Naive thymus-derived CD8-positive, alpha-beta T cell (primary cell): ENCODE measurements at regions not wholly inside any gene's neighbourhood (a gene's known extent, or its start where the extent isn't known, plus 50 kb on each side); places are given as distances from the start of the nearest gene placed in this dataset.
"Not testable (repeated sequence)": the region's sequence is repeated elsewhere in the genome, so short reads cannot be mapped to it uniquely, and the experiment has no call there.

ENCODE experiments used
- ATAC-seq, 2 donors: fragments of 150-1000 bp; cut with Tn5 transposase in 1 of 2; sonication (Bioruptor Pico), chemical (Tn5 transposase) in 1 of 2; 1 replicate in 1 of 2; 2 replicates in 1 of 2; pipeline ENCODE4 v1.10.0; 2021; ENCODE audit warnings: mild to moderate bottlenecking in 2 of 2, moderate library complexity in 2 of 2
- POLR2A ChIA-PET: fragments of 350-600 bp; sonication (Branson Sonifier 250); formaldehyde crosslinking; loops from one replicate; lab custom pipeline; 2021; ENCODE audit warnings: antibody characterized with exemption; lab: Charles Lee
- DNase-seq, 10 donors: peaks; one replicate each; pipeline versions ENCODE4 v3.0.0 to v3.0.0-alpha.2; 2020 to 2022
- H3K27ac Mint-ChIP-seq, 10 donors: one replicate each; pipeline ENCODE4 v1.8.0; 2020 to 2022; ENCODE audit warnings: mild to moderate bottlenecking in 10 of 10, mixed read lengths in 10 of 10, moderate library complexity in 4 of 10, inconsistent platforms in 1 of 10
- H3K27me3 Mint-ChIP-seq, 5 donors: one replicate each; pipeline ENCODE4 v1.8.0; 2021 to 2022; ENCODE audit warnings: mixed read lengths in 5 of 5
- H3K36me3 Mint-ChIP-seq, 3 donors: one replicate each; pipeline ENCODE4 v1.8.0; 2020 to 2022; ENCODE audit warnings: mixed read lengths in 3 of 3, mild to moderate bottlenecking in 2 of 3, inconsistent platforms in 1 of 3
- H3K4me1 Mint-ChIP-seq, 4 donors: one replicate each; pipeline ENCODE4 v1.8.0; 2021 to 2022; ENCODE audit warnings: mixed read lengths in 4 of 4
- H3K4me3 Mint-ChIP-seq, 10 donors: one replicate each; pipeline ENCODE4 v1.8.0; 2020 to 2022; ENCODE audit warnings: mild to moderate bottlenecking in 10 of 10, mixed read lengths in 10 of 10, moderate library complexity in 6 of 10, inconsistent platforms in 1 of 10
- H3K9me3 Mint-ChIP-seq, 9 donors: one replicate each; pipeline ENCODE4 v1.8.0; 2020 to 2022; ENCODE audit warnings: mixed read lengths in 9 of 9, mild to moderate bottlenecking in 3 of 9, inconsistent platforms in 1 of 9, moderate library complexity in 1 of 9

DNA sequence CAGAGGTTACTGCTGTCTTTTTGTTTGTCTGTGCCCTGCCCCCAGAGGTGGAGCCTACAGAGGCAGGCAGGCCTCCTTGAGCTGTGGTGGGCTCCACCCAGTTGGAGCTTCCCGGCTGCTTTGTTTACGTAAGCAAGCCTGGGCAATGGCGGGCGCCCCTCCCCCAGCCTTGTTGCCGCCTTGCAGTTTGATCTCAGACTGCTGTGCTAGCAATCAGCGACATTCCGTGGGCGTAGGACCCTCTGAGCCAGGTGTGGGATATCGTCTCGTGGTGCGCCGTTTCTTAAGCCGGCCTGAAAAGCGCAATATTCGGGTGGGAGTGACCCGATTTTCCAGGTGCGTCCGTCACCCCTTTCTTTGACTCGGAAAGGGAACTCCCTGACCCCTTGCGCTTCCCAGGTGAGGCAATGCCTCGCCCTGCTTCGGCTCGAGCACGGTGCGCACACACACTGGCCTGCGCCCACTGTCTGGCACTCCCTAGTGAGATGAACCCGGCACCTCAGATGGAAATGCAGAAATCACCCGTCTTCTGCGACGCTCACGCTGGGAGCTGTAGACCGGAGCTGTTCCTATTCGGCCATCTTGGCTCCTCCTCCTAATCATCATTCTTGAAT, 97.4 kb downstream of the TFPI2 start:
- DNase-seq, H3K27ac Mint-ChIP-seq, H3K4me1 Mint-ChIP-seq, H3K4me3 Mint-ChIP-seq, H3K27me3 Mint-ChIP-seq, ATAC-seq, H3K36me3 Mint-ChIP-seq, H3K9me3 Mint-ChIP-seq, POLR2A ChIA-PET: not testable (repeated sequence)

DNA sequence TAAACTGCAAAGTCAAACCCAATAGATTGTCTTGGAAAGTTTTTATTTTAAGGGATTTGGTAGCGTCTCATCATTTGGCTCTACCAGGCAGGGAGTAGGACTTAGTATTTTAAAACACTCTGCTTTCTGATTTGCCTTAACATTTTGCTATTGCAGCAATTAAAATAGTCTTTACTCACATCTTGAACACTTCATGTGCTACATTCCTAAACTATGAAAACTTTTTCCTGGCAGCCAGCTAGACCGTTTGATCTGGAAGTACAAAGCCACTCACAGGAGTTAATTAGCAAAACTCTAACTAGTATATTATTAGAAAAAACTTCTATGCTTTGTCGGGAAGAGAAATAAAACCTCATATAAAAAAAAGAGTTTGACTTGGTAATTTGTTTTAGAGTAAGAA, 111.4 kb downstream of the TFPI2 start:
- H3K9me3 Mint-ChIP-seq = peaks cover 0 to 7% (median 0%) of the 10 kb centered on the region in 9 donors
- H3K4me1 Mint-ChIP-seq = no peaks in the 10 kb centered on the region
- H3K27ac Mint-ChIP-seq = no peak overlapping the region
- DNase-seq (no peak), ATAC-seq (no peak)
- no peaks in the 10 kb centered on the region for H3K27me3 Mint-ChIP-seq
- no peak overlapping the region for H3K4me3 Mint-ChIP-seq
- no peaks in the 10 kb centered on the region for H3K36me3 Mint-ChIP-seq
- POLR2A ChIA-PET = no interaction called here

DNA sequence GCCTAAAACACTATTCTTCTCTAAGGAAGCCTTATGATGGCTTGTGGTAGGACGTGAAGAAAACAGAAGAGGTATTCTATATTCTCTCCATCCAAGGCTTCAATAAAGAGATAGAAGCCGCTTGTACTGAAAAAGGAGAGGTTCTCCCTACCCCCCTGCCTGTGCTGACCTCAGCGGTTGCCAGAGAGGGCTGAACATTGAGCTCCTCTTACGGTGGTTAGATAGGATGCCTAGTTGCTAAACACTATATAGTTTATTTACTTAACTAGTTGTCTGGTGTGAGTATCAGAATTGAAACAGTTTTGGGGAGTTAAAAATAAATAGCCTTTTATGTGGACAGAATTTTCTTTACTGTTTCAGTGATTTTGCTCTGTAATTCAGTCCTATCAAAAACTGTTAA, 112.2 kb downstream of the TFPI2 start:
- Mint-ChIP-seq H3K27ac (no peak overlapping the region), H3K27me3 (no peaks in the 10 kb centered on the region), H3K9me3 (peaks cover 0 to 7% (median 0%) of the 10 kb centered on the region in 9 donors), H3K36me3 (no peaks in the 10 kb centered on the region), H3K4me3 (no peak overlapping the region), H3K4me1 (no peaks in the 10 kb centered on the region)
- no peak for ATAC-seq
- POLR2A ChIA-PET = no interaction called here
- no peak for DNase-seq

DNA sequence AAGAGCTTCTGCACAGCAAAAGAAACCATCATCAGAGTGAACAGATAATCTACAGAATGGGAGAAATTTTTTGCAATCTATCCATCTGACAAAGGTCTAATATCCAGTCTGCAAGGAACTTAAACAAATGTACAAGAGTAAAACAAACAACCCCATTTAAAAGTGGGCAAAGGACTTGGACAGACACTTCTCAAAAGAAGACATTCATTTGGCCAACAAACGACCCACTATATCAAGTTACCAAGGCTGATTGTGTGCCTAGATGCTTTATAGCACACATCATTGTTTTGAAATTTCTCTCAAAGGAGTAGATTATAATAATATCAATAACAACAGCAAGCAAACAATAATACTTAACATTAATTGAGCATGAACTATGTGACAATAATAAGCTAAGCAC, 117.1 kb downstream of the TFPI2 start:
- peaks cover 0 to 16% (median 1%) of the 10 kb centered on the region in 9 donors for H3K9me3 Mint-ChIP-seq
- H3K27ac Mint-ChIP-seq = no peak overlapping the region
- no peak for DNase-seq
- H3K36me3 Mint-ChIP-seq = no peaks in the 10 kb centered on the region
- POLR2A ChIA-PET = no interaction called here
- no peak overlapping the region for H3K4me3 Mint-ChIP-seq
- H3K27me3 Mint-ChIP-seq = no peaks in the 10 kb centered on the region
- ATAC-seq = no peak
- H3K4me1 Mint-ChIP-seq = no peaks in the 10 kb centered on the region

DNA sequence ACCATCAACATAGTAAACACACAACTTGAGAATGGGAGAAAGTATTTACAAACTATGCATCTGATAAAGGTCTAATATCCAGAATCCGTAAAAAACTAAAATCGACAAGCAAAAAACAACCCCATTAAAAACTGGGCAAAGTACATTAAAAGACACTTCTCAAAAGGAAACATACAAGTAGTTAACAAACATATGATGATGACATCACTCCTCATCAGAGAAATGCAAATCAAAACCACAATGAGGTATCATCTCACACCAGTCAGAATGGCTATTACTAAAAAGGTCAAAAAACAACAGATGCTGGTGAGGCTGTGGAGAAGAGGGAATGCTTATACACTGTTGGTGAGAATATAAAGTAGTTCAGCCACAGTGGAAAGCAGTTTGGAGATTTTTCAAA, 125.1 kb downstream of the TFPI2 start:
- ATAC-seq (no peak), DNase-seq (no peak)
- no peaks in the 10 kb centered on the region for H3K4me1 Mint-ChIP-seq
- H3K27ac Mint-ChIP-seq = no peak overlapping the region
- no peaks in the 10 kb centered on the region for H3K36me3 Mint-ChIP-seq
- POLR2A ChIA-PET = no interaction called here
- peaks cover 0 to 16% (median 2%) of the 10 kb centered on the region in 9 donors for H3K9me3 Mint-ChIP-seq
- no peaks in the 10 kb centered on the region for H3K27me3 Mint-ChIP-seq
- no peak overlapping the region for H3K4me3 Mint-ChIP-seq

DNA sequence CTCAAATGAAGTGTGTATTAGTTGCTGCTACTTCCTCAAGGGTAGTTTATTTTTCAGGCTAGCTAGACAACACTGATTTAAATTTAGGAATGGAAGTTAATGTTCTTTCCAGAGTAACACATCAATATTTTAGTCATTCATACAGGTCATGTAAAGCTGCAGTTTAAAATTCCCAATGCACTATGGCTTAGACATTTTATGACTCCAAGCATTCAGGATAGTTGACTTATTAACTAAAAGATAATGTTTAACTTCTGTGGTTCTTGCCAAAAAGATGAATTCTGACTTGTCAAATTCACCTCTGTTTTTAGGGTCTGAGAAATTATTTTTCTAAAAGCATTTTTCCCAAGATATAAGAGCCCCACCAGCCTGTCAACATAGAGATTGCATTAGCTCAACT, 131.9 kb downstream of the TFPI2 start:
- no peak overlapping the region for H3K4me3 Mint-ChIP-seq
- peaks cover 0 to 2% (median 0%) of the 10 kb centered on the region in 9 donors for H3K9me3 Mint-ChIP-seq
- no peaks in the 10 kb centered on the region for H3K4me1 Mint-ChIP-seq
- no peak overlapping the region for H3K27ac Mint-ChIP-seq
- ATAC-seq = no peak
- no peaks in the 10 kb centered on the region for H3K36me3 Mint-ChIP-seq
- POLR2A ChIA-PET = no interaction called here
- DNase-seq = no peak
- H3K27me3 Mint-ChIP-seq = peaks cover 0 to 4% (median 0%) of the 10 kb centered on the region in 5 donors

DNA sequence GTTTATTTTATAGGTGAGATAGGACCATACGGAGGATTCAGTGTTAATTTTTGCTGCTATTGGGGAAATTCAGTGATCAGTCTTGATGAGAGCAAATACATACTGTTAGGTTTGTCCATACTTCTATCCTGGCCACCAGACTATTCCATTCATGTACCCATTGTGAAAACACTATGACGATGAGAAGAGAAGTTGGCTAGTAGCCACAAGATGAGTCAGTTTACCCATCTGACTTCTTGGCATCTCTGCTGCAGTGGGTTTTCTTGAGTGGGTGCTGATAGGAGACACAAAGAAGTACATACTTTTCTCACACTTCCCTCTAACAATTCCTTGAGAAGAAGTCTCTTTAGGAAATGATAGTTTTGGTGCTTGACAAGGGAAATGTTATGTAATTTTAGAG, 133.1 kb downstream of the TFPI2 start:
- Mint-ChIP-seq H3K4me1 (no peaks in the 10 kb centered on the region), H3K27ac (no peak overlapping the region), H3K27me3 (peaks cover 0 to 4% (median 0%) of the 10 kb centered on the region in 5 donors), H3K36me3 (no peaks in the 10 kb centered on the region), H3K9me3 (peaks cover 0 to 2% (median 0%) of the 10 kb centered on the region in 9 donors), H3K4me3 (no peak overlapping the region)
- ATAC-seq = no peak
- no peak for DNase-seq
- POLR2A ChIA-PET = no interaction called here

DNA sequence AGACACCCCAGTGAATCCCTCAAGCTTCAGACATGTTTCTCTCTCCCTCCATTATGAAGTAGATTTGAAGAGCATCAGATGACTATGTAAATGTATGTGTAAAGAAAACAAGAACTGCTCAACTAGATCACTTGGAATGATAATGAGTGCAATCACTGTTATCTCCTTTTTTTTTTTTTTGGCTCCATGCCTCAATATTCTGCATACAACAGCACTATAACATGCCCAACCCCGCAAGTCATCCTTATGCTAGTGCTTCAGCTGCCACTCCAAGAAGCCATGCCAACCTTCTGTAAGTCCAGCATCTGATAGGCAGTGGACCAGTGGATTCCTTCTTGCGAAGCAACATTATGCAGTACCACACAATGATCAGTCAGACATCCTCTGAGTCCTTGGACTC, 133.7 kb downstream of the TFPI2 start:
- Mint-ChIP-seq H3K27ac (no peak overlapping the region), H3K36me3 (no peaks in the 10 kb centered on the region), H3K4me3 (no peak overlapping the region), H3K4me1 (no peaks in the 10 kb centered on the region), H3K9me3 (peaks cover 0 to 2% (median 0%) of the 10 kb centered on the region in 9 donors), H3K27me3 (peaks cover 0 to 4% (median 0%) of the 10 kb centered on the region in 5 donors)
- ATAC-seq (no peak), DNase-seq (no peak)
- POLR2A ChIA-PET = no interaction called here

DNA sequence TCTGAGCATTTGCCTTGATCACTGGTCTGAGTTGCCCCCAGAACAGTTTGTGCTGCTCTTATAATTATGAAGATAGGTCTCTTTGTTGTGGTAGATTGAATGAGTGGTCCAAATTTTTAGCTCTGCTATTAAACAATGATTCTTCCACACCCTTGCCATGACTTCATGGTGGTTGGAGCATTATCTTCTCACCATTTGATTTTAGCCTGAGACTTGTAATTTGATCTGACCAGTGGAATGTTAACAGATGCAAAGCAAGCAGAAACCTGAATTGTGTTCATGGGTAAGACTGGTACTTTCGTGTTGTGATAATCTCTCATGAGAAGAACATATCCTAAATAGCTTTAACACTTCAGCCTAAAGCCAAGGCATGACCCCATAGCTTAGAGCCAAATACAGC, 139.1 kb downstream of the TFPI2 start:
- H3K9me3 Mint-ChIP-seq = peaks cover 0 to 9% (median 1%) of the 10 kb centered on the region in 9 donors
- H3K4me1 Mint-ChIP-seq = no peaks in the 10 kb centered on the region
- ATAC-seq = no peak
- H3K27me3 Mint-ChIP-seq = no peaks in the 10 kb centered on the region
- H3K36me3 Mint-ChIP-seq = no peaks in the 10 kb centered on the region
- no peak for DNase-seq
- POLR2A ChIA-PET = no interaction called here
- H3K4me3 Mint-ChIP-seq = no peak overlapping the region
- H3K27ac Mint-ChIP-seq = no peak overlapping the region

DNA sequence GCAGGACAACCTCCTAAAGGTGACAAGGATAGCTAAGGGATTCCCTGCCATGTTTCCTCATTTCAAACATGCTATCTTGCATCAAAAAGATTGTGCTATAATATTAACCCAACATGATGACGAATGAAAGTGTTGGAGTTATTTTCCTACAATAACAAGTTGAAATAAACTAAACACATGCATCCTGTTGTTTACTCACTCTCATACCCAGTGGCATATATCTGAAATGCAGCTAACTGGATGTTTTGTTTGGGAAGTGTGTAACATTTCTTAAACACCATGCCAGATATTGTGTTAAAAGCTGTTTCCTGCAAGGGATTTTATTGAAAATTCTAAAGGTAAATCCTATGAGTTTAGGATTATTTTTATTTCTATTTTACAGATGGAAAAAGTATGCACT, 139.6 kb downstream of the TFPI2 start:
- no peaks in the 10 kb centered on the region for H3K36me3 Mint-ChIP-seq
- H3K9me3 Mint-ChIP-seq = peaks cover 0 to 9% (median 1%) of the 10 kb centered on the region in 9 donors
- ATAC-seq (no peak), DNase-seq (no peak)
- no peak overlapping the region for H3K4me3 Mint-ChIP-seq
- no peaks in the 10 kb centered on the region for H3K4me1 Mint-ChIP-seq
- H3K27ac Mint-ChIP-seq = no peak overlapping the region
- H3K27me3 Mint-ChIP-seq = no peaks in the 10 kb centered on the region
- POLR2A ChIA-PET = no interaction called here

DNA sequence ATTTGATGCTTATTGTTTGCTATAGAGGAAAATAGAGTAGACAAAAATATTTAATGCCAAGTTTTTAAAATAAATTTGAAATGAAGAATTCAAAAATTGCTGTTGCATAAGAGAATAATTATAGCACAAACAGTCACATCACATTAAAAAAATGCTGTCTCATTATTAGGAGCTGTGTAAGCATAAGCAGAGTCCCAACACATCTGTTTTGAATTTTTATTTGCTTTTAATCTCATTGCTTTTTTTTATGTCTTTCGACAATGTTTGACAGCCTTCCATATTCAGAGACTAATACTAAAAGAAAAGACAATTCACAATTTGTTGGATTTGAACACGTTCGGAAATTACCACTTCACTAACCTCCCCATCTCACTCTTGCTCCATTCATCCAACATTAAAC, 143.5 kb downstream of the TFPI2 start:
- DNase-seq = no peak
- Mint-ChIP-seq H3K36me3 (no peaks in the 10 kb centered on the region), H3K9me3 (peaks cover 0 to 9% (median 1%) of the 10 kb centered on the region in 9 donors), H3K4me1 (no peaks in the 10 kb centered on the region), H3K4me3 (no peak overlapping the region), H3K27me3 (peaks cover 0 to 3% (median 0%) of the 10 kb centered on the region in 5 donors), H3K27ac (no peak overlapping the region)
- no peak for ATAC-seq
- POLR2A ChIA-PET = no interaction called here

DNA sequence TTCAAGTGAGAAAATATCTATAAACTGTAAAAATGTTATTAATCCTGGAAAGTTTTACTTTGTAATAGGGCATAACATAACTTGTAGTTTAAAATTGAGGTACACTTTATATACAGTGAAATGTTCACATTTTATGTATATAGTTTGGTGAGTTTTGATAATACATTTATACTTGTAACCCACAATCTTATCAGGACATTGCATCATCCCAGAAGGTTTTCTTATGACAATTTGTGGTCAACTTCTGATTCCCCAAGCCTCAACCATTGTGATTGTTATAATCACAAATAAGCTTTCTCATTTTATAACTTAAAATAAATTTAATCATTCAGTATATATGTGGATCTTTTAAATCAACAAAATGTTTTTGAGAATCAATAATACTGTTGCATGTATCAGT, 151.1 kb downstream of the TFPI2 start:
- peaks cover 0 to 2% (median 0%) of the 10 kb centered on the region in 9 donors for H3K9me3 Mint-ChIP-seq
- no peaks in the 10 kb centered on the region for H3K4me1 Mint-ChIP-seq
- DNase-seq (no peak), ATAC-seq (no peak)
- H3K27ac Mint-ChIP-seq = no peak overlapping the region
- POLR2A ChIA-PET = no interaction called here
- peaks cover 0 to 5% (median 0%) of the 10 kb centered on the region in 5 donors for H3K27me3 Mint-ChIP-seq
- no peak overlapping the region for H3K4me3 Mint-ChIP-seq
- no peaks in the 10 kb centered on the region for H3K36me3 Mint-ChIP-seq

DNA sequence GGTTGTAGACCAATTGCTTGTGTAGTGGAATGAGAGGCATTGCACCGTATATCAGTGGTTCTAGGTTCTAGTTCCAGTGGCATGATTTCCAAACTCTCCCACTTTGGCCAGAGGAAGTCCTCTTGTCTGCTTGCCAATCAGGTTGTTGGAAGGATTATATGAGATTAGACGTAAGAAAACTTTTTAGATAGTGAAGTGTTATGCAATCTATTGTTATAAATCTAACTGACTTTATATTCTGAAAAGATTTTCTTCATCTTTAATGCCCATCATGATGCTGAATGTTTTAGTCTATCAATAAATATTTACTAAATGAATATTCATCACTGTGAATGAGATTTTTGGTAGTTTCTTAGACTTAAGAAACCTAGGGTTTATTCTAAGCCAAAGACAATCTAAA, 152.6 kb downstream of the TFPI2 start:
- Mint-ChIP-seq H3K36me3 (no peaks in the 10 kb centered on the region), H3K4me1 (no peaks in the 10 kb centered on the region), H3K4me3 (no peak overlapping the region), H3K27ac (no peak overlapping the region), H3K27me3 (peaks cover 0 to 2% (median 0%) of the 10 kb centered on the region in 5 donors), H3K9me3 (no peaks in the 10 kb centered on the region)
- ATAC-seq (no peak), DNase-seq (no peak)
- POLR2A ChIA-PET = no interaction called here

DNA sequence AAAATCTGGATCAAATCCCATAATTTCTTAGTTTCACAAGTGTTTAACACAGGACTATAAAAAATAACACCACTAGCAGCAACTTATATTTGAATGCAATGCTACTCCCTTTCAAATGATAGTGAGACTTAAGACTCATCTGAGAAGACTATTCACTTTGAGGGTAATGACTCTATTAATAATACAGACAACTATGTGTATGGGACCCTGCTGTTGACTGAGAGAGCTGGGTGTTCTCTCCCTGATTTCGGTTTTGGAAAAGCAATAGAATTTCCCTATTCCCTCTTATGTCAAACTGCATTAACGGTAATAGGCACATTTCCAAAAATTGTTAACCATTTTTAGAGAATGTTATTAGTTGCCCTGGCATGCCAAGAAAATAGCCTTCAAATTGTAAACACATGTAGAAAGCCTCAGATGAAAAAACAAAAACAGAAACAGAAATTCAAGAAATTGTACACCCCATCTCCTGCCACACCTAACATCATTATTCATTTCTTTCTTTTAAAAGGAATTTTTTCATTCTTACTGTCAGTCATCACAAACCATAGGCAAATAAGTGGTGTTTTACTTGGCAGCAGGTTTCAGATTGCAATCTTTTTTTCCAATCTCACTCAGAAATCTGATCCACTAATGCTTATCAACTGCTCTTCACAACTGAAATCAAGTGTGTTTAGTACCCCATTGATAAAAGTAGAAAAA, 153.7 kb downstream of the TFPI2 start:
- no peak overlapping the region for H3K27ac Mint-ChIP-seq
- POLR2A ChIA-PET = no interaction called here
- no peaks in the 10 kb centered on the region for H3K9me3 Mint-ChIP-seq
- H3K4me3 Mint-ChIP-seq = no peak overlapping the region
- peaks cover 0 to 2% (median 0%) of the 10 kb centered on the region in 5 donors for H3K27me3 Mint-ChIP-seq
- no peaks in the 10 kb centered on the region for H3K4me1 Mint-ChIP-seq
- H3K36me3 Mint-ChIP-seq = no peaks in the 10 kb centered on the region
- DNase-seq = no peak
- no peak for ATAC-seq
